Endothelial cell of umbilical vein (primary cell): ENCODE measurements at regions not wholly inside any gene's neighbourhood (a gene's known extent, or its start where the extent isn't known, plus 50 kb on each side); places are given as distances from the start of the nearest gene placed in this dataset.

Experiments
- BruUV-seq: library from RNA; stranded (reverse); fragments of 400-500 nt; replicated peaks from 2 replicates; lab custom pipeline; 2021; lab: Mats Ljungman, UMichigan
- CTCF ChIA-PET: fragments of 300-600, 350-600 bp; sonication (Branson Sonifier 250); formaldehyde crosslinking; loops from one replicate; lab custom pipeline; 2021; ENCODE audit warnings: antibody characterized with exemption, inconsistent platforms; lab: Charles Lee
- POLR2A ChIA-PET: fragments of 300-600, 350-600 bp; sonication (Branson Sonifier 250); formaldehyde crosslinking; loops from one replicate; lab custom pipeline; 2021; ENCODE audit warnings: antibody characterized with exemption, inconsistent platforms; lab: Charles Lee
- DNase-seq: peaks from one replicate; pipeline ENCODE4 v3.0.0-alpha.2; 2011; ENCODE audit warnings: low read depth, low spot score
- FAIRE-seq: peaks from 2 replicates; lab custom pipeline; 2011; peaks lifted over from hg19 to GRCh38; lab: Jason Lieb, UNC
- H2AFZ ChIP-seq: 2 replicates; pipeline ENCODE4 v1.6.0; 2012; ENCODE audit warnings: low read depth, low read length, control low read depth, inconsistent platforms
- H3K27ac ChIP-seq: 2 replicates; pipeline ENCODE4 v1.5.1; 2011; ENCODE audit warnings: low read depth, mild to moderate bottlenecking, control low read depth, low read length, moderate library complexity; ENCODE audit not compliant: insufficient read depth
- H3K27me3 ChIP-seq, 2 experiments: 2 replicates each; pipeline versions ENCODE4 v1.6.0 to v1.6.1; 2011; ENCODE audit warnings: low read length in 2 of 2, mixed read lengths in 1 of 2; ENCODE audit not compliant: control insufficient read depth in 2 of 2, insufficient read depth in 2 of 2
- H3K36me3 ChIP-seq, 2 experiments: 2 replicates in 1 of 2; 3 replicates in 1 of 2; pipeline ENCODE4 v1.5.1; 2011; ENCODE audit warnings: low read length in 2 of 2, mild to moderate bottlenecking in 1 of 2, moderate library complexity in 1 of 2; ENCODE audit not compliant: control insufficient read depth in 2 of 2, insufficient read depth in 2 of 2; ENCODE audit errors: extremely low read depth in 1 of 2
- H3K4me1 ChIP-seq: 3 replicates; pipeline ENCODE4 v1.5.1; 2011; ENCODE audit warnings: mild to moderate bottlenecking, low read length; ENCODE audit not compliant: control insufficient read depth, insufficient read depth; ENCODE audit errors: extremely low read depth
- H3K4me2 ChIP-seq: 2 replicates; pipeline ENCODE4 v1.6.1; 2011; ENCODE audit warnings: low read length, control low read depth, mixed read lengths; ENCODE audit not compliant: insufficient read depth
- H3K4me3 ChIP-seq, 3 experiments: fragments of 200-600 bp in 1 of 3; sonication (generic), shearing (Covaris generic) in 1 of 3; replicated peaks in 1 of 3; 2 replicates each; pipeline ENCODE4 v1.5.1; 2011 to 2016; ENCODE audit warnings: control low read depth in 3 of 3, low read length in 3 of 3, mild to moderate bottlenecking in 2 of 3, inconsistent platforms in 1 of 3, low read depth in 1 of 3, moderate library complexity in 1 of 3; ENCODE audit not compliant: insufficient read depth in 1 of 3
- H3K79me2 ChIP-seq: 2 replicates; pipeline ENCODE4 v1.6.0; 2012; ENCODE audit warnings: low read length, inconsistent platforms; ENCODE audit not compliant: control insufficient read depth, insufficient read depth
- H3K9ac ChIP-seq: replicated peaks from 2 replicates; pipeline ENCODE3; 2011; ENCODE audit warnings: low read length, control low read depth; ENCODE audit not compliant: insufficient read depth; ENCODE audit errors: extremely low read depth
- H3K9me1 ChIP-seq: replicated peaks from 3 replicates; pipeline ENCODE4 v1.6.0; 2011; ENCODE audit warnings: mild to moderate bottlenecking, low read length; ENCODE audit not compliant: control insufficient read depth, insufficient read depth; ENCODE audit errors: extremely low read depth
- H3K9me3 ChIP-seq: replicated peaks from 2 replicates; pipeline ENCODE4 v1.5.1; 2012; ENCODE audit warnings: low read length, inconsistent platforms; ENCODE audit not compliant: control insufficient read depth, insufficient read depth
- H4K20me1 ChIP-seq: replicated peaks from 2 replicates; pipeline ENCODE3; 2011; ENCODE audit warnings: mild to moderate bottlenecking, low read length; ENCODE audit not compliant: control insufficient read depth, insufficient read depth; ENCODE audit errors: extremely low read depth
- CTCF ChIP-seq, 2 donors: IDR thresholded peaks; 1 replicate in 1 of 2; 2 replicates in 1 of 2; pipeline ENCODE4 v1.5.1; 2011; ENCODE audit warnings: low read length in 2 of 2, mild to moderate bottlenecking in 2 of 2, moderate library complexity in 2 of 2, control low read depth in 1 of 2, inconsistent platforms in 1 of 2, low read depth in 1 of 2; ENCODE audit not compliant: insufficient read depth in 1 of 2; ENCODE audit errors: extremely low read depth in 1 of 2
- EZH2 ChIP-seq: IDR thresholded peaks from 2 replicates; pipeline ENCODE4 v1.6.1; 2012; ENCODE audit warnings: borderline replicate concordance, low read depth, mild to moderate bottlenecking, moderate library complexity, low read length, inconsistent platforms; ENCODE audit not compliant: severe bottlenecking
- FOS ChIP-seq: IDR thresholded peaks from 2 replicates; pipeline ENCODE4 v1.6.1; 2011; ENCODE audit warnings: mild to moderate bottlenecking, low read length, moderate library complexity, borderline replicate concordance; ENCODE audit not compliant: insufficient read depth
- GATA2 ChIP-seq: IDR thresholded peaks from 2 replicates; pipeline ENCODE4 v1.7.0; 2011; ENCODE audit warnings: low read depth, mild to moderate bottlenecking, moderate library complexity, mixed read lengths, low read length; ENCODE audit not compliant: insufficient read length, insufficient read depth
- JUN ChIP-seq: IDR thresholded peaks from 2 replicates; pipeline ENCODE4 v1.6.1; 2011; ENCODE audit warnings: borderline replicate concordance, low read depth; ENCODE audit not compliant: insufficient read length, insufficient read depth
- MAX ChIP-seq: IDR thresholded peaks from 2 replicates; pipeline ENCODE4 v1.6.1; 2011; ENCODE audit not compliant: insufficient read depth, insufficient read length
- MYC ChIP-seq: IDR thresholded peaks from one replicate; pipeline ENCODE4 v1.6.1; 2011; ENCODE audit warnings: mild to moderate bottlenecking, low read depth, low read length
- POLR2A ChIP-seq: IDR thresholded peaks from 2 replicates; pipeline ENCODE4 v1.6.1; 2012; ENCODE audit warnings: low read depth, mild to moderate bottlenecking, control low read depth, low read length
- POLR2AphosphoS5 ChIP-seq: IDR thresholded peaks from 2 replicates; pipeline ENCODE4 v1.6.1; 2012; ENCODE audit warnings: low read depth, mild to moderate bottlenecking, control low read depth, low read length, moderate library complexity; ENCODE audit not compliant: insufficient read depth
- dilution Hi-C: fragments of 300-500 bp; cut with MboI; formaldehyde crosslinking; loops from one replicate; pipeline ENCODE4 v1.15.0; 2019; ENCODE audit warnings: low sequenced_read_pairs; ENCODE audit not compliant: extremely low pct_ligation_motif_present
- intact Hi-C: fragments of 100-400 bp; cut with micrococcal nuclease; formaldehyde crosslinking; loops from one replicate; pipeline ENCODE4 v1.10.0; 2022

- CTCF ChIA-PET = interaction anchor here (1.4 kb wide), 1 partner anchor 9 kb away, joined by 3 read pairs; no protein-coding TSS in a partner anchor
- no peak for FAIRE-seq
- H2AFZ ChIP-seq = no peak overlapping the region
- H3K9me1 ChIP-seq = no peaks in the 10 kb centered on the region
- no peak overlapping the region for H3K9ac ChIP-seq
- POLR2A ChIA-PET = no interaction called here
- H3K27me3 ChIP-seq = no peaks in the 10 kb centered on the region
- TF ChIP-seq MAX (no peak), MYC (no peak), GATA2 (no peak), FOS (no peak), POLR2A (no peak), POLR2AphosphoS5 (no peak), EZH2 (no peak), JUN (no peak), CTCF (IDR thresholded peaks at IDR 0.05; ENCODE audit: extremely low read depth in 1 of 2, insufficient read depth in 1 of 2, low read depth in 1 of 2, low read length in 2 of 2) (no peak)
- H3K36me3 ChIP-seq = no peaks in the 10 kb centered on the region
- H3K27ac ChIP-seq = no peak overlapping the region
- no peaks in the 10 kb centered on the region for H4K20me1 ChIP-seq
- H3K4me3 ChIP-seq = no peak overlapping the region
- H3K9me3 ChIP-seq = no peaks in the 10 kb centered on the region
- intact Hi-C loops (no loop called here), dilution Hi-C loops (no loop called here)
- BruUV-seq = no TSS peak
- no peaks in the 10 kb centered on the region for H3K4me1 ChIP-seq
- DNase-seq = no peak
- H3K4me2 ChIP-seq = no peak overlapping the region
- no peaks in the 10 kb centered on the region for H3K79me2 ChIP-seq
Observed at GRCh38 chr21:15160136-15160535, 95.3 kb upstream of the NRIP1 start.
